T-helper 2 cell (primary cell): ENCODE measurements at regions not wholly inside any gene's neighbourhood (a gene's known extent, or its start where the extent isn't known, plus 50 kb on each side); places are given as distances from the start of the nearest gene placed in this dataset.

Source experiments
- DNase-seq, 5 experiments: peaks; one replicate each; pipeline versions ENCODE4 v3.0.0 to v3.0.0-alpha.2; 2012 to 2022

- no peak for DNase-seq
These were observed 228.0 kb upstream of the SLCO3A1 start for GRCh38 chr15:91625506-91625905.

- DNase-seq: no peak
These were observed 225.8 kb upstream of the SLCO3A1 start for GRCh38 chr15:91627473-91628278.

GRCh38 chr15:91630090-91630489 lies 223.4 kb upstream of the SLCO3A1 start:
- DNase-seq: no peak

- DNase-seq: no peak
These were observed 221.3 kb upstream of the SLCO3A1 start for GRCh38 chr15:91632176-91632575.

GRCh38 chr15:91632981-91633380 lies 220.5 kb upstream of the SLCO3A1 start:
- no peak for DNase-seq

GRCh38 chr15:91634179-91634578 lies 219.3 kb upstream of the SLCO3A1 start:
- no peak for DNase-seq

GRCh38 chr15:91635080-91635479 lies 218.4 kb upstream of the SLCO3A1 start:
- DNase-seq: no peak

DNA sequence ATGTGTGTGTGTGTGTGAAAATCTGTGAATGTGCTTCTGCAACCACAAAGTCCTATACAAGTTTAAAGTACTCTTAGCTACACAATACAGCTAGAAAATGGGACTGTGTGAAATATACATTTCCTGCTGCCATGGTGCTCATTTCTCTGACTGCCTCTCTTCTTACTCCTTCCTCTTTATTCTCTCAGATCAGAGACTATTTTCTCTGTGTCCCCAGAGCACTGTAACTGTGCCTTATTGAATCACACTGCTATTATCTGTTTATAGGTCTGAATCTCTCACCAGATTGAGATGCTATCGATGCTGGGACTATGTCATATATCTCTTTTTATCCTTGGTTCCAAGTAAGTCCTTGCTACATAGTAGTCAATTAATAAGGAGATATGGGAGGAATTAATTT lies 217.9 kb upstream of the SLCO3A1 start:
- no peak for DNase-seq

DNA sequence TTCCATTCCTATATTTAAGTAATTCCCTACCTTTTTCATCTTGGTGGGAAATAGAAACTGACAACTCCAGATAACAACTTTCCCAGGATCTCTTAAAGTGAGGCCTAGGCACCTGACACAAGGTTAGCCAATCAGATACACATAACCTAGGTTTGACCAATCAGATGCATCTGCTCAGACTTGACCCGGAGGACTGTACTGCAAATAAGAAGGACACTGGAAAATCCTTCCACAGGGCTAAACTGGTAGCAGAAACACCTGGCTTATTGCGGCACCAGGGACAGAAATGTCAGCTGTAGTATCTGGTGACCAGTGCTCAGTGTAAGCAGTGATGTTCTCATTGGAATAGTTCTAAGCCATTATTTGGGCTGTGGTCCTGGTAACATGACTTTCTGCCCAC lies 204.5 kb upstream of the SLCO3A1 start:
- DNase-seq: no peak

GRCh38 chr15:91649831-91650321 lies 203.6 kb upstream of the SLCO3A1 start:
- DNase-seq: no peak

DNA sequence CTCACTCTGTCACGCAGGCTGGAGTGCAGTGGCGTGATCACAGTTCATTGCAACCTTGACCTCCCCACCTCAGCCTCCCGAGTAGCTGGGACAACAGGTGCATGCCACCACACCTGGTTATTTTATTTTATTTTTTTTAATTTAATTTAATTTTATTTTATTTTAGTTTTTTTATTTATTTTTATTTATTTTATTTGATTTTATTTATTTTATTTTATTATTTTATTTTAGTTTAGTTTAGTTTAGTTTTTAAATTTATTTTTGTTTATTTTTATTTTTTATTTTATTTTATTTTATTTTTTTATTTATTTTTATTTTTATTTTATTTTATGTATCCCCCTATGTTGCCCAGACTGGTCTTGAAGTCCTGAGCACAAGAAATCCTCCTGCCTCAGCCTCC lies 202.3 kb upstream of the SLCO3A1 start:
- DNase-seq: no peak

- DNase-seq: no peak
These were observed 200.8 kb upstream of the SLCO3A1 start for GRCh38 chr15:91652610-91653207.

GRCh38 chr15:91655563-91656290 lies 197.8 kb upstream of the SLCO3A1 start:
- DNase-seq: peak in 2 of 5 experiments; percentile 32 to 69

- peak in 2 of 5 experiments; percentile 45 to 54 for DNase-seq
These were observed 193.3 kb upstream of the SLCO3A1 start for GRCh38 chr15:91660174-91660649.

- DNase-seq: no peak
These were observed 189.2 kb upstream of the SLCO3A1 start for GRCh38 chr15:91664224-91664836.

- no peak for DNase-seq
These were observed 188.3 kb upstream of the SLCO3A1 start for GRCh38 chr15:91665212-91665611.

DNA sequence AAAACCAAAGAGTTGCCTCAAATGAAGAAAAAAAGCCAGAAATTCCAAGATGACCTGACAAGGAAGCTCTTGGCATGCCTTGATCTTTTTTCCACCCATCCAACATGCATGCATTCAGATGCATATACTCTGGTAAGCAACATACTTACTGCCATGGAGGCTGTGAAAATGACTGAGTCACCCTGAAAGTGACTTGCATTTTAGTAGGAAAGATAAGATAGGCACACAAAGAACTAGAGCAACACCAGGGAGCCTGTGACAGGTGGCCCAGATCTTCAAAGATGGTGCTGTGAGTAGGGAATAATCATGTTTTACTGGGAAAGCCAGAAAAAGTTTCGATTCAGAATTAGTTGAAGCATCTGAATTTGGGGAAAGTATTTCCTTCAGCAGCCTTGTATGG lies 185.1 kb upstream of the SLCO3A1 start:
- no peak for DNase-seq

GRCh38 chr15:91670108-91670507 lies 183.4 kb upstream of the SLCO3A1 start:
- DNase-seq: no peak

- DNase-seq: no peak
These were observed 175.5 kb upstream of the SLCO3A1 start for GRCh38 chr15:91678003-91678402.

DNA sequence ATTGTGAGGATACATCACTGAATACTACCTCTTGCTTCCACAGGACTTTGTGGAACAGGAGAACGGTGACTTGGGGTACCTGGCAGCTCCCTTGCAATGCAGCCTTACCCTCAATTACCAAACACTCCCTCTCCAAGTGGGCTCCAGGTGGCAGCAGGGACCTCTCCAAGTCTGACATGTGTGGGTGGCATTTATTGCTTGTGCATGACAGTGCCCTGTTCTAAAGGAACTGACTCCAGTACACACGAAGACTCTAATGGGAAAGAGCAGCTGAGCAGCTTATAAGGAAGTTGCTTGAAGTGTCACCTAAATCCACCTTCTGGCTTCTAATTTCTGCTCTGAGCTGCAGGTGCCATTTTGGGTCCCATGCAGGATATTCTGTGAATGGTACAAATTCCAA lies 174.1 kb upstream of the SLCO3A1 start:
- DNase-seq: no peak

DNA sequence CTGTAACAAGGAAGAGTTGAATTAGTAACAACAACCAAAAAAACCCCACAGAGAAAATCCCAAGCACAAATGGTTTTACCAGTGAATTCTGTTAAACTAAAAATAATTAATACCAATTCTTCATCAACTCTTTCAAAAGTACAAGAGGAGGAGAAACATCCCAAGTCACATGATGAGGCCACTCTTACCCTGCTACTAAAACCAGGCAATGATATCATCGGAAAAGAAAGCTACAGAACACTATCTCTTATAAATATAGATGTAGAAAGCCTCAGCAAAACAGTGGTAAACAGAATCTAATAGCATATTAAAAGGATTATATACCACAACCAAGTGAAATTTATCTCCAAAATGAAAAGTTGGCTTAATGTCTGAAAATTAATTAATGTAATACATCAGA lies 168.1 kb upstream of the SLCO3A1 start:
- no peak for DNase-seq

DNA sequence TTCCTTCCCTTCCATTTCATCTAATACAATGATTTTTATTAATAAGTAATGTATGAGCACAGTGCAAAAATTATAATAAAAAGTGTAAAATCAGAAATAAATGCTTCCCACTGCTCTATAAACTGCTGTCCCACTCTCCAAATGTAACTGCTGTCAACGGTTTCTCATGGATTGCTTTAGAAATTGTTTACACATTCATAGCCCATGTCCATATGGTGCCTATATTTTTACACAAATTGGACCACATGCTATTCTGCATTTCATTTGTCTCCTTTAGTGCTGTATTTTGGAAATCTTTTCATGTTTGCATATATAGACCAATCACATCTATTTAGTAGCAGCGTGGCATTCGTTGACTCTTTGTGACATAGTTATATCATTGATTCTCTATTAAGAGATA lies 164.7 kb upstream of the SLCO3A1 start:
- no peak for DNase-seq

DNA sequence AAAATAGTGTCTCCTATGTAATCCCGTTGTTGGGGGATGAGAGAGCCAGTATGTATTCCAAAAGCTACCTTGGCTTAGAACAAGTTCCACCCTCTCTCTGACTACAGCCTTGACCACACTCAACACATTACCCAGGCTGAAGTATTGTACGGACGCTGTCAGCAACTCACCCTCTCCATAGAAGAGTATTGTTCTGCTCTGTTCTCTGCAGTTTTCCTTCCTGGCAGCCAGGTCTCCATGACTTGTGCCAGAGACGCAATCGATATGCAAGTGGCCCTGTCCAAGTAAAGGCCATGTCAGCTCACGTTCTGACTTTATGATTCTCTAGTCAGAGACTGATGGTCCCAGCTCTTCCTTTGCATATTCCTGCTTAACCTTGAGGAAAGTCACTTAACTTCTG lies 164.1 kb upstream of the SLCO3A1 start:
- no peak for DNase-seq
